GM18861 (cell line): ENCODE measurements at regions not wholly inside any gene's neighbourhood (a gene's known extent, or its start where the extent isn't known, plus 50 kb on each side); places are given as distances from the start of the nearest gene placed in this dataset.
A peak's percentile ranks its signal among the peaks of the same experiment; 100 is the strongest.
"Not testable (repeated sequence)": the region's sequence is repeated elsewhere in the genome, so short reads cannot be mapped to it uniquely, and the experiment has no call there.

Experiments used
- ATAC-seq: cut with Tn5 transposase; IDR thresholded peaks from one replicate; pipeline ENCODE4 v1.9.1; 2021; ENCODE audit not compliant: unreplicated experiment

- ATAC-seq: no peak
These were observed 109.9 kb upstream of the ADO start for GRCh38 chr10:62694537-62695126.

- ATAC-seq: no peak
These were observed 107.7 kb upstream of the ADO start for GRCh38 chr10:62696798-62697197.

GRCh38 chr10:62699148-62699547, 105.4 kb upstream of the ADO start:
- no peak for ATAC-seq

GRCh38 chr10:62704121-62704520, 100.4 kb upstream of the ADO start:
- ATAC-seq: not testable (repeated sequence)

GRCh38 chr10:62705789-62706188, 98.7 kb upstream of the ADO start:
- no peak for ATAC-seq

- ATAC-seq: peak; percentile 60
These were observed 96.7 kb upstream of the ADO start for GRCh38 chr10:62707810-62708209.

GRCh38 chr10:62708569-62708968, 96.0 kb upstream of the ADO start:
- ATAC-seq: no peak

- ATAC-seq: no peak
These were observed 95.3 kb upstream of the ADO start for GRCh38 chr10:62709200-62709599.

- peak; percentile 45 for ATAC-seq
These were observed 94.3 kb upstream of the ADO start for GRCh38 chr10:62710182-62710581.

- ATAC-seq: no peak
These were observed 89.1 kb upstream of the ADO start for GRCh38 chr10:62715383-62715782.

GRCh38 chr10:62718585-62718984, 85.9 kb upstream of the ADO start:
- ATAC-seq: no peak

GRCh38 chr10:62719061-62719460, 85.5 kb upstream of the ADO start:
- ATAC-seq: no peak

- ATAC-seq: no peak
These were observed 82.8 kb upstream of the ADO start for GRCh38 chr10:62721687-62722086.

GRCh38 chr10:62723375-62723774, 81.1 kb upstream of the ADO start:
- no peak for ATAC-seq

GRCh38 chr10:62724465-62724864, 80.1 kb upstream of the ADO start:
- ATAC-seq: no peak

- peak; percentile 88 for ATAC-seq
These were observed 78.4 kb upstream of the ADO start for GRCh38 chr10:62726142-62726541.

GRCh38 chr10:62726638-62727037, 77.9 kb upstream of the ADO start:
- ATAC-seq: no peak

- ATAC-seq: no peak
These were observed 76.6 kb upstream of the ADO start for GRCh38 chr10:62727934-62728333.

GRCh38 chr10:62728479-62728878, 76.0 kb upstream of the ADO start:
- no peak for ATAC-seq

GRCh38 chr10:62732841-62733653, 71.5 kb upstream of the ADO start:
- peak; percentile 86 for ATAC-seq

GRCh38 chr10:62733654-62734293, 70.7 kb upstream of the ADO start:
- no peak for ATAC-seq

- no peak for ATAC-seq
These were observed 69.6 kb upstream of the ADO start for GRCh38 chr10:62734781-62735463.
